WTC11 (cell line): ENCODE measurements at regions not wholly inside any gene's neighbourhood (a gene's known extent, or its start where the extent isn't known, plus 50 kb on each side); places are given as distances from the start of the nearest gene placed in this dataset.
"Not testable (repeated sequence)": the region's sequence is repeated elsewhere in the genome, so short reads cannot be mapped to it uniquely, and the experiment has no call there.

ENCODE experiments used
- ETV6 ChIP-seq: sonication (generic); formaldehyde crosslinking; IDR thresholded peaks from 2 replicates; pipeline ENCODE4 v1.8.1; 2022; ENCODE audit warnings: mild to moderate bottlenecking, missing genetic modification reagents
- FOXP1 ChIP-seq: sonication (generic); formaldehyde crosslinking; IDR thresholded peaks from 2 replicates; pipeline ENCODE4 v1.8.0; 2022; ENCODE audit warnings: missing genetic modification reagents, mild to moderate bottlenecking, moderate library complexity, borderline replicate concordance
- KAT7 ChIP-seq: sonication (generic); formaldehyde crosslinking; IDR thresholded peaks from 2 replicates; pipeline ENCODE4 v1.8.1; 2023; ENCODE audit warnings: missing genetic modification reagents, mild to moderate bottlenecking, borderline replicate concordance
- TF ChIP-seq, protein P1 (sequence below): fragments of 200-600 bp; IDR thresholded peaks from 2 replicates; pipeline ENCODE4 v1.8.0; 2022; ENCODE audit warnings: antibody characterized with exemption
- TF ChIP-seq, protein P2 (sequence below): sonication (generic); formaldehyde crosslinking; IDR thresholded peaks from 2 replicates; pipeline ENCODE4 v1.8.1; 2023; ENCODE audit warnings: mild to moderate bottlenecking, missing genetic modification reagents
- TF ChIP-seq, protein P3 (sequence below): sonication (generic); formaldehyde crosslinking; IDR thresholded peaks from 2 replicates; pipeline ENCODE4 v1.8.1; 2023; ENCODE audit warnings: mild to moderate bottlenecking, missing genetic modification reagents, borderline replicate concordance
- TF ChIP-seq, protein P4 (sequence below): sonication (generic); formaldehyde crosslinking; IDR thresholded peaks from 2 replicates; pipeline ENCODE4 v1.8.0; 2023; ENCODE audit warnings: mild to moderate bottlenecking, missing genetic modification reagents

DNA sequence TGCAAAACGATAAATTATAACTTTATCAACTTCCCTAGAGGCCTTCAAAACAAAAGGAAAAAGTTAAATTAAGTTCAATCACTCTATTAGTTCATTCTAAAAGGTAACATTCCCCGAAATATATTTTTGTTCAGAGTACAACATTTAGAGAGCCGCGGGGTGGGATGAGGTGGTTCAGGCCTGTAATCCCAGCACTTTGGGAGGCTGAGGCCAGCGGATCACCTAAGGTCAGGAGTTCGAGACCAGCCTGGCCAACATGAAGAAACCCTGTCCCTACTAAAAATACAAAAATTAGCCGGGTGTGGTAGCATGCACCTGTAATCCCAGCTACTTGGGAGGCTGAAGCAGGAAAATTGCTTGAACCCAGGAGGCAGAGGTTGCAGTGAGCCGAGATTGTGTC, 60.9 kb upstream of the ZNF217 start:
- TF ChIP-seq, protein P1, sequence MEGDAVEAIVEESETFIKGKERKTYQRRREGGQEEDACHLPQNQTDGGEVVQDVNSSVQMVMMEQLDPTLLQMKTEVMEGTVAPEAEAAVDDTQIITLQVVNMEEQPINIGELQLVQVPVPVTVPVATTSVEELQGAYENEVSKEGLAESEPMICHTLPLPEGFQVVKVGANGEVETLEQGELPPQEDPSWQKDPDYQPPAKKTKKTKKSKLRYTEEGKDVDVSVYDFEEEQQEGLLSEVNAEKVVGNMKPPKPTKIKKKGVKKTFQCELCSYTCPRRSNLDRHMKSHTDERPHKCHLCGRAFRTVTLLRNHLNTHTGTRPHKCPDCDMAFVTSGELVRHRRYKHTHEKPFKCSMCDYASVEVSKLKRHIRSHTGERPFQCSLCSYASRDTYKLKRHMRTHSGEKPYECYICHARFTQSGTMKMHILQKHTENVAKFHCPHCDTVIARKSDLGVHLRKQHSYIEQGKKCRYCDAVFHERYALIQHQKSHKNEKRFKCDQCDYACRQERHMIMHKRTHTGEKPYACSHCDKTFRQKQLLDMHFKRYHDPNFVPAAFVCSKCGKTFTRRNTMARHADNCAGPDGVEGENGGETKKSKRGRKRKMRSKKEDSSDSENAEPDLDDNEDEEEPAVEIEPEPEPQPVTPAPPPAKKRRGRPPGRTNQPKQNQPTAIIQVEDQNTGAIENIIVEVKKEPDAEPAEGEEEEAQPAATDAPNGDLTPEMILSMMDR = not testable (repeated sequence)
- TF ChIP-seq, protein P2, sequence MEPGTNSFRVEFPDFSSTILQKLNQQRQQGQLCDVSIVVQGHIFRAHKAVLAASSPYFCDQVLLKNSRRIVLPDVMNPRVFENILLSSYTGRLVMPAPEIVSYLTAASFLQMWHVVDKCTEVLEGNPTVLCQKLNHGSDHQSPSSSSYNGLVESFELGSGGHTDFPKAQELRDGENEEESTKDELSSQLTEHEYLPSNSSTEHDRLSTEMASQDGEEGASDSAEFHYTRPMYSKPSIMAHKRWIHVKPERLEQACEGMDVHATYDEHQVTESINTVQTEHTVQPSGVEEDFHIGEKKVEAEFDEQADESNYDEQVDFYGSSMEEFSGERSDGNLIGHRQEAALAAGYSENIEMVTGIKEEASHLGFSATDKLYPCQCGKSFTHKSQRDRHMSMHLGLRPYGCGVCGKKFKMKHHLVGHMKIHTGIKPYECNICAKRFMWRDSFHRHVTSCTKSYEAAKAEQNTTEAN (CRISPR knock-in tag) = not testable (repeated sequence)
- TF ChIP-seq, protein P3, sequence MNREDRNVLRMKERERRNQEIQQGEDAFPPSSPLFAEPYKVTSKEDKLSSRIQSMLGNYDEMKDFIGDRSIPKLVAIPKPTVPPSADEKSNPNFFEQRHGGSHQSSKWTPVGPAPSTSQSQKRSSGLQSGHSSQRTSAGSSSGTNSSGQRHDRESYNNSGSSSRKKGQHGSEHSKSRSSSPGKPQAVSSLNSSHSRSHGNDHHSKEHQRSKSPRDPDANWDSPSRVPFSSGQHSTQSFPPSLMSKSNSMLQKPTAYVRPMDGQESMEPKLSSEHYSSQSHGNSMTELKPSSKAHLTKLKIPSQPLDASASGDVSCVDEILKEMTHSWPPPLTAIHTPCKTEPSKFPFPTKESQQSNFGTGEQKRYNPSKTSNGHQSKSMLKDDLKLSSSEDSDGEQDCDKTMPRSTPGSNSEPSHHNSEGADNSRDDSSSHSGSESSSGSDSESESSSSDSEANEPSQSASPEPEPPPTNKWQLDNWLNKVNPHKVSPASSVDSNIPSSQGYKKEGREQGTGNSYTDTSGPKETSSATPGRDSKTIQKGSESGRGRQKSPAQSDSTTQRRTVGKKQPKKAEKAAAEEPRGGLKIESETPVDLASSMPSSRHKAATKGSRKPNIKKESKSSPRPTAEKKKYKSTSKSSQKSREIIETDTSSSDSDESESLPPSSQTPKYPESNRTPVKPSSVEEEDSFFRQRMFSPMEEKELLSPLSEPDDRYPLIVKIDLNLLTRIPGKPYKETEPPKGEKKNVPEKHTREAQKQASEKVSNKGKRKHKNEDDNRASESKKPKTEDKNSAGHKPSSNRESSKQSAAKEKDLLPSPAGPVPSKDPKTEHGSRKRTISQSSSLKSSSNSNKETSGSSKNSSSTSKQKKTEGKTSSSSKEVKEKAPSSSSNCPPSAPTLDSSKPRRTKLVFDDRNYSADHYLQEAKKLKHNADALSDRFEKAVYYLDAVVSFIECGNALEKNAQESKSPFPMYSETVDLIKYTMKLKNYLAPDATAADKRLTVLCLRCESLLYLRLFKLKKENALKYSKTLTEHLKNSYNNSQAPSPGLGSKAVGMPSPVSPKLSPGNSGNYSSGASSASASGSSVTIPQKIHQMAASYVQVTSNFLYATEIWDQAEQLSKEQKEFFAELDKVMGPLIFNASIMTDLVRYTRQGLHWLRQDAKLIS (CRISPR knock-in tag) = not testable (repeated sequence)
- not testable (repeated sequence) for TF ChIP-seq FOXP1; KAT7 (CRISPR knock-in tag); ETV6
- TF ChIP-seq, protein P4, sequence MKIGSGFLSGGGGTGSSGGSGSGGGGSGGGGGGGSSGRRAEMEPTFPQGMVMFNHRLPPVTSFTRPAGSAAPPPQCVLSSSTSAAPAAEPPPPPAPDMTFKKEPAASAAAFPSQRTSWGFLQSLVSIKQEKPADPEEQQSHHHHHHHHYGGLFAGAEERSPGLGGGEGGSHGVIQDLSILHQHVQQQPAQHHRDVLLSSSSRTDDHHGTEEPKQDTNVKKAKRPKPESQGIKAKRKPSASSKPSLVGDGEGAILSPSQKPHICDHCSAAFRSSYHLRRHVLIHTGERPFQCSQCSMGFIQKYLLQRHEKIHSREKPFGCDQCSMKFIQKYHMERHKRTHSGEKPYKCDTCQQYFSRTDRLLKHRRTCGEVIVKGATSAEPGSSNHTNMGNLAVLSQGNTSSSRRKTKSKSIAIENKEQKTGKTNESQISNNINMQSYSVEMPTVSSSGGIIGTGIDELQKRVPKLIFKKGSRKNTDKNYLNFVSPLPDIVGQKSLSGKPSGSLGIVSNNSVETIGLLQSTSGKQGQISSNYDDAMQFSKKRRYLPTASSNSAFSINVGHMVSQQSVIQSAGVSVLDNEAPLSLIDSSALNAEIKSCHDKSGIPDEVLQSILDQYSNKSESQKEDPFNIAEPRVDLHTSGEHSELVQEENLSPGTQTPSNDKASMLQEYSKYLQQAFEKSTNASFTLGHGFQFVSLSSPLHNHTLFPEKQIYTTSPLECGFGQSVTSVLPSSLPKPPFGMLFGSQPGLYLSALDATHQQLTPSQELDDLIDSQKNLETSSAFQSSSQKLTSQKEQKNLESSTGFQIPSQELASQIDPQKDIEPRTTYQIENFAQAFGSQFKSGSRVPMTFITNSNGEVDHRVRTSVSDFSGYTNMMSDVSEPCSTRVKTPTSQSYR (CRISPR knock-in tag) = not testable (repeated sequence)
